GM10248 (cell line): ENCODE measurements at regions not wholly inside any gene's neighbourhood (a gene's known extent, or its start where the extent isn't known, plus 50 kb on each side); places are given as distances from the start of the nearest gene placed in this dataset.

Experiments used
- CTCF ChIA-PET: fragments of 300-600 bp; sonication (Branson Sonifier 250); formaldehyde crosslinking; extraction: SDS; loops from one replicate; lab custom pipeline; 2021; ENCODE audit warnings: antibody characterized with exemption; lab: Yijun Ruan, JAX
- POLR2A ChIA-PET: fragments of 350-650 bp; sonication (Branson Sonifier 250); formaldehyde crosslinking; extraction: SDS; loops from one replicate; lab custom pipeline; 2020; ENCODE audit warnings: antibody characterized with exemption; lab: Yijun Ruan, JAX
- DNase-seq: peaks from one replicate; pipeline ENCODE4 v3.0.0; 2012; ENCODE audit errors: extremely low spot score
- TF ChIP-seq, protein P1 (sequence below): IDR thresholded peaks from 2 replicates; pipeline ENCODE4 v1.5.1; 2012; ENCODE audit warnings: mild to moderate bottlenecking, low read depth; ENCODE audit errors: extremely low read depth, missing control alignments, control extremely low read depth

DNA sequence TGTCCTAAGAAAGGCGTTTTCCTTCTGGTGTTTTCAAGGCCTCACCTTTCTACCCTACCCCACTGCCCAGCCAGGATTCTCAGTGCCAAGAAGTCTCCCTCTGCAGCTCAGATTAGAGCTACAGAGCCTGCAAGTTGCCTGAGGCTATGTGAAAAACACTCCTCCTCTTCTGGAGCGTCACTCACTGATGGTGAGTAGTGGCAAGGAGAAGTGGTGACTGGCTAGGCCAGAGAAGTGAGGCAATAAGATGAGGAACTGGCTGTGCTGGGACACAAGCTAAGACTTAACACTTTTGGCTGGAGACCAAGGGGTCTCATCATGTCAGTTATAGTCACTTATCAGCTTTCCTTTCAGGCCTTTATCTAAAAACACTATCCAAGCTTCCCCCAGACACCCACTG, 86.7 kb upstream of the PRKAR2B start:
- ChIA-PET POLR2A (no interaction called here), CTCF (interaction anchor here (0.8 to 1.5 kb wide), 3 partner anchors 10 to 192 kb away, joined by 3 to 5 read pairs (median 3); no protein-coding TSS in a partner anchor)
- no peak for DNase-seq
- TF ChIP-seq, protein P1, sequence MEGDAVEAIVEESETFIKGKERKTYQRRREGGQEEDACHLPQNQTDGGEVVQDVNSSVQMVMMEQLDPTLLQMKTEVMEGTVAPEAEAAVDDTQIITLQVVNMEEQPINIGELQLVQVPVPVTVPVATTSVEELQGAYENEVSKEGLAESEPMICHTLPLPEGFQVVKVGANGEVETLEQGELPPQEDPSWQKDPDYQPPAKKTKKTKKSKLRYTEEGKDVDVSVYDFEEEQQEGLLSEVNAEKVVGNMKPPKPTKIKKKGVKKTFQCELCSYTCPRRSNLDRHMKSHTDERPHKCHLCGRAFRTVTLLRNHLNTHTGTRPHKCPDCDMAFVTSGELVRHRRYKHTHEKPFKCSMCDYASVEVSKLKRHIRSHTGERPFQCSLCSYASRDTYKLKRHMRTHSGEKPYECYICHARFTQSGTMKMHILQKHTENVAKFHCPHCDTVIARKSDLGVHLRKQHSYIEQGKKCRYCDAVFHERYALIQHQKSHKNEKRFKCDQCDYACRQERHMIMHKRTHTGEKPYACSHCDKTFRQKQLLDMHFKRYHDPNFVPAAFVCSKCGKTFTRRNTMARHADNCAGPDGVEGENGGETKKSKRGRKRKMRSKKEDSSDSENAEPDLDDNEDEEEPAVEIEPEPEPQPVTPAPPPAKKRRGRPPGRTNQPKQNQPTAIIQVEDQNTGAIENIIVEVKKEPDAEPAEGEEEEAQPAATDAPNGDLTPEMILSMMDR = no peak

DNA sequence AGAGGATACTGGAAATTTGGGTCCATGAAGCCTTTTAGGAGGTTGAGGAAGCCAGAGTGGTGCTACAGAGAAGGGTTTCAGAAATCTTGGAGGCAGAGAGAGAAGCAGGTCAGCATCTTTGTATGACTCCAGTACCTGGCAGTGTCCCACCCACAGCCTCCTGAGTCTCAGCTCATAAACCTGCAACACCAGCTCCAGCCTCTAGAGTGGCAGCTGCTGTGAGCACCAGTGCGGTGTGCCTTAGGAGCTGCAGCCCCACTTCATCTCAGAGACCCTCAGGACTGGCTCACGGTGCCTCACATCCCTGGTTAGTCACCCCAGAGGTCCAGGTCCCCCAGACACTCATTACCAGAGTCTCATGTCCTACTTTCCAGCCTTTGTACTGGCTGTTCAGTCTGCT, 84.8 kb upstream of the PRKAR2B start:
- CTCF ChIA-PET = no interaction called here
- DNase-seq = no peak
- TF ChIP-seq, protein P1 = peak; percentile 8
- POLR2A ChIA-PET = no interaction called here

DNA sequence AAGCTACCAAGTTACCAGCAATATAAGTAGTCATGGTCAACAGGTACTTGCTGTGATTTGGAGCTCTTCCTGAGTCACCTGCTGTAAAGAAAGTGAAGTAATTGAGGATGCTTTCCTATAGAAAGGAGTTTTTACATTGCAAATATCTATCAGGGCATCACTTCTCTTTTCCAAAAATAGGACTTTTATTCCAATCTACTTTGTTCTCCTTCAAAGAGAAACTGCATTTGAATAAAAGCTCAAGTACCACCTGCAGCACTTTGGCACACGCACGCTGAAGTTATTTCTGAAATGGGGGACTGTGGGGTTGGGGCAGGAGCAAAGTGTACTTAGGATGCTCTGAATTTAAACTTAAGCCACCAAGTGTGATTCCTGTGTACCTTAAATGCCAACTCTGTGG, 81.8 kb upstream of the PRKAR2B start:
- CTCF ChIA-PET = interaction anchor here (1.7 to 2.1 kb wide), 2 partner anchors 16 to 18 kb away, joined by 4 to 10 read pairs; no protein-coding TSS in a partner anchor
- POLR2A ChIA-PET = no interaction called here

DNA sequence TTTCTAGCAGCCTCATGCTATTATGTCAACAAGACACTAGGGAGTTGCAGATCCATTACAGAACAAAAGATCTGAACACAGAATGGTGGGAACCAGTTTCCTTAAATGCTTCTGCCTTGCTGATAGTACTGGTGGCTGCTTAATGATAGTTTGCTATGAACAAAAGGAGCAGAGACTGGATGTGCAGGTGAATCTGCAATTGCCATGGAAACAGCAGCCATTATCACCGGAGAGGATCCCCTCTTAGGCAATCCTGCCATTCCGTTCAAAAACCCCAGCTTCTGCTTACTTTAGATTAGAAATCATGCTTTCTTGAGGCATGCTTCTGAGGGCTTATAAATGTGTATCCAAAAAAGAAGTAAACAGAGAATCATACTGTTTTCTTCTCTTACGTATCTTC, 80.0 kb upstream of the PRKAR2B start:
- ChIA-PET CTCF (no interaction called here), POLR2A (no interaction called here)
- TF ChIP-seq, protein P1 = no peak
- no peak for DNase-seq

More for the DNA sequence above, 81.8 kb upstream of the PRKAR2B start:
- TF ChIP-seq, protein P1 = no peak
- no peak for DNase-seq

DNA sequence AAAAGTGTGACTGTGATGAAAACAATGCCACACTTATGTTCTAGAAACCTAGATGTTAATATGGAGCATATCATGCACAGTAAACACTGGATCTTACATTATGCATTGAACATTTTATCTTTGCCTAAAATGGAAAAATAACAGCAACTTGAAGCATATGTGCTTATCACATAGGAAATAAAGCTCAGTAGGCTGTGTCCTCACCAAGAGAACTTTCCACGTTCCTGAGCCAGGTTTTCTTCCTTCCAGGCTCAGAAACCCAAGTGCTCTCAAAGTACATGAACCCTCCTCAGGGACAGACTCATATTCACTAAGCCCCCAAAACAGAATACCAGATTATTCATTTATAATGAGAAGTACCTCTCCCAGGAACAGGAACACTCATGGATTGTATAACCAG, 79.4 kb upstream of the PRKAR2B start:
- POLR2A ChIA-PET = no interaction called here
- no peak for DNase-seq
- TF ChIP-seq, protein P1 = no peak
- CTCF ChIA-PET = interaction anchor here (1.3 kb wide), 1 partner anchor 14 kb away, joined by 3 read pairs; no protein-coding TSS in a partner anchor

DNA sequence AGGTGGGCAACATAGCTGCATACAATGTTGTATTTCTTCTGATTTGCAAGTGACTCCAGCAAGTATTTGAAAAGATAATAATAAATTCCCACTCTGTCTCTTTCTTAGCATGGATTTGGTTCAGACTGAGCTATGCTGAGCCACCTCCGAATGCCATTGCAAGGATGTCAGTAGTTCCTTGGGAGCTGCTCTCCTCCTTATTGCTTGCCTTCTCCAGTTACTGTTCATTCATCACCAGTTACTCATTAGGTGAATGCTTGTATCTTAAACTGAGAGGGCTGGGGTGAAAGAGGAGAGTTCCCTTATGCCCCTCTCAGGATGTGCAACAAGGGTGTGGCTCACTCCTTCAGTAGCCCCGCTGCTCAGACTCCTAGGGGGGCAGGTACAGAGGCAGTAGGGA, 78.4 kb upstream of the PRKAR2B start:
- CTCF ChIA-PET = interaction anchor here (1.3 kb wide), 1 partner anchor 13 kb away, joined by 3 read pairs; no protein-coding TSS in a partner anchor
- TF ChIP-seq, protein P1 = no peak
- POLR2A ChIA-PET = no interaction called here
- no peak for DNase-seq
